Stimulated activated CD8-positive, alpha-beta memory T cell treated with anti-CD3 and anti-CD28 coated beads, Interleukin-12 subunit alpha, Interleukin-12 subunit beta, amount 100 ng/mL, for 1 hour (primary cell): ENCODE measurements at regions not wholly inside any gene's neighbourhood (a gene's known extent, or its start where the extent isn't known, plus 50 kb on each side); places are given as distances from the start of the nearest gene placed in this dataset.

ENCODE experiments used
- DNase-seq: peaks from one replicate; pipeline ENCODE4 v3.0.0-alpha.2; 2020; ENCODE audit warnings: low read depth

DNA sequence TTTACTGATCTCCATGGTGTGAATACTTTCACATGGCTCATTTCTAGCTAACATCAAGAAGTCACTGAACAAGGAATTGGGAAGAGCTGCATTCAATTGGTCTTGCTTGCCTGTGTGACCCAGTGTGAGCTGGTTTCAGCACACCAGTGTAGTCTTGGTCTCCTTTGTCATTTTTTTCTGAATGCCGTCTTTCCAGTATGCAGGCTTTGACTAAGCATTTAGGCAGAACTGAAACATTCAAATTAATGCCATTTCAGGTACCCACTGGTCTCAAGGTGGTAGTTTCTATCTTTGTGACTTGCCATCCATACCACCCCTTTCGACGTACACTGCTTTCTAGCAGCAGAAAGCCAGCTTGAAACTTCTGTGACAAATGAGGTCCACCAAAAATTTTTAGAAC lies 550.5 kb upstream of the BOD1L1 start:
- no peak for DNase-seq

DNA sequence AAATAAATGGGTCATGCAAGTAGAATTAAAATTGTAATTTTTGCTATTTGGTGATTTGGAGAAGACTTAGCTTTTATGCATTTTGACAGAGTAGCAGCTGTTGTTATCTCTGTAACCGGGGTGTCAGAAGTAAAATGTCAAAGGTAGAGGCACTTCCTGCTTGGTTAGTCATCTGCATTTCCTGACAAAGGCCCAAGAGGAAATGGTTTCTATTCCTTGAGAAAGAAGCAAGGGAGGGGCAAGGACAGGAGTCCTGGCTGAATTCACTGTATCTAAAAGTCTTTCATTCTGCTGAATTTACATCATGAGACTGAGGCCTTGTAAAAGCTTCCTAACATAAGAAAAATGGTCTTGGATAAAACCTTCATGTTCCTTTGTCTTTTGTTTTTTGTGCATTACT lies 550.9 kb upstream of the BOD1L1 start:
- no peak for DNase-seq

DNA sequence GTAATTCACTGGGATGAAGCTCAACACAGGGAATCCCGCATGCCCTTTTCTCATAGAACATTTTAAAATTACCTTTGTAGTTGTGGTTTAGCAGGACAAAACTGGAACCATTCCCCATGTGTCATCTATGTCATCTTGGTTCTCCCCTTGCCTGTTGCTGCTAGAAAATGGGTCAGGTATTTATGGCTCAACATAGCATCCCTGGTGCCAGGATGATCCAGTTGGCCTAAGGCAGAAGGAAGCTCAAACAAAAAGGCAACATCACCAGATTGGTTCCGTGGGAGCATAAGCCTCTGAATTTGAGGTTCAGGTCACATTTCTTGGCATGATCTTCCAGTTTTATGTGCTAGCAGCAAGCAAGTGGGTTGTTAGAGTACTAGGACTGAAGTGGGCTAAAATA lies 552.6 kb upstream of the BOD1L1 start:
- no peak for DNase-seq

DNA sequence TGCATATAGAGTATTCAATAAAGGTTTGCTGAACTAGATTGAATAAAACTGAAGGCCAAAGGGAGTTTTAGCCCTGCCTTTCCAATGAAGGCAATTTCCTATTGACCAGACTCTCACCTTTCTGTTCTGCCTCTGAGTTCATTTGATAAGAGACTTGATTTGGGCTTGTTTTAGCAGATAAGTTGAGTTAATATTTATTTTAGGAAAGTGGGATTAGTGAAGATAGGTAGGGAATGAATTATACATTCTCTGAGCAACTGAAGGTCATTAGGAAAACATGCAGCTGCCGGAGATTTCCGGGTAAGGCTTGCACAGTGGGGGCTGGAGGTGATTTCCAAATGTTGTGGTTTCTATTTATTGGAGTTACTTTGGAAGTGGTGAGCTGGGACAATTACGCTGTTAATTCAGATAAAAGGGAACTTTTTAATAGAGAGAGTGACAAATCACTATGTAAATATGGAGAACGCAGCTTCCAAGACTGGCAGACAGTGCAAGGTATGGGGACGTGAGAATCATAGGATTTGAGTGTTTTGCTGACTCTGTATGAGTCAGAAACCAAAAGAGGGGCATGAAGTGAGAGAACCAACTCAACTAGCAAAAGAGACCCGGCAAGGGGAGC lies 553.6 kb upstream of the BOD1L1 start:
- DNase-seq, result no peak

DNA sequence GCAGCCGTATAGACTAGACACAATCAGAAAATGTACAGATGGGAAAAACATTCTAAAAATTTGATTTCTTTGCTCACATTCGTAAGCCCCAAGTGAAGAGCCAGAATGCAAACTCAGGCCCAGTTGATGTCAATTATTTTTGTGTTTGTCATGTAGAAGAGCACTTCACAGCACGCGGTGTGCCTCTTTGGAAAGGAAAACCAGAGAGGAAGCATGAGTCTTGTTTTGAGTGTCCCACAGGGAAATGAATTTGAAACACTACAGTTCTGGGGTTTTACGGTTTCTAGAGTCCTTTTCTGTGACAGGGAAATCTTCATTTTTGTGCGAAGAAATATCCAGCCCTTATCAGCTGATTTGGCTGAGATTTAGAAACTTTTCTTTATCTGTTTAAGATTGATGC lies 554.6 kb upstream of the BOD1L1 start:
- no peak for DNase-seq

DNA sequence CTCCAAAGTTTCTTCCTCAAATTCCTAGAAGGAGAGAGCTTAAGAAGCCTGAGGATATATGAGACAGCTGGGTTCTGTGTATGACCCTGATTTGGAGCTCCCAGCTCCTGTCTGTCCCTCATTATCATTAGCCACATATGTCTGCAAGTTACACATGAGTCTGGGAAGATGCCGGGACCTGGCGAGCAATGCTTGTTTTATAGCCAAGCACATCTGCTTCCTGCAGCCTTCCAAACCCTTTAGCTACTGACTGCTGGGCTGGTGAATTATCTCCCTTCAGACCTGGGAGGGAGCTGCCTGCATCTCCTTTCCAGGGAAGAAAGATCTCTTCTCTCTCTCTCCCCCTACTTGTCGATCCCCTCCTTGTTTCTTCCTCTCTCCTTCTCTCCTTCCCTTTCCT lies 556.7 kb upstream of the BOD1L1 start:
- DNase-seq, result no peak

DNA sequence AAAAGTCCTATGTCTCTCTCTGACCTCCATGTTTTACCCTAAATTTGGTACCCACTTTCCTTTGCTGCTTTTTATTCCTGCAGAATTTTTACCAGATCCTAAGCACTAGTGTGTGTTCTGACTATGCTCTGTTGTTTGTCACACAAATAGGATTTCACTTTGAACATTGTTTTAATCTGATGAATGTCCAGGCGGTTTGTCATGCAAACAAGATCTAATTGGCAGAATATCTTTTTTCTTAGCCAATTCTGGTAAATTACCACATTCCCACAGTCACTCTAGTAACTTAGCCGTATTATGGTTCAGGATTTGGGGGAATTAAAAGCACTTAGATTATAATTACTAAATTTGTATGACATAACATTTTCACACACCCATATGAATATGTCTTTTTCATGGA lies 557.2 kb upstream of the BOD1L1 start:
- DNase-seq, result no peak

DNA sequence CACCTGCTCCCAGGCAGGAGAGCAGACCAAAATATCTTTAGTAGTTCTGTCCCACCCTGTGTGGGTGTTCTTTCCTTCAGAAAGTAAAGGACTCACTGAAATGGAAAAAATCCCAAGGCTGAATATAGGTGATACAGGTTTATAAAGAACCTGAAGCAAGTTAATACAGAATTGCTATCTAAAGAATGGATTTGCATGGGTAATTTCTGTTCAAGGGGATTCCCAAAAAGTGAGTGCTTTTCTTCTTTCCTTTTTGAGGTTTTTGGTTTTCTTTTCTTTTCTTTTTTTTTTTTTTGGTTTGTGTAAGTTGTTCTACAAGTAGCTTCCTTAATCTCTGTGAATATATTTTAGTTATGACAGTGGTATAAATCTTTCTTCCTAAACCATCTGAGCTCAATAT lies 560.7 kb upstream of the BOD1L1 start:
- DNase-seq, result no peak

DNA sequence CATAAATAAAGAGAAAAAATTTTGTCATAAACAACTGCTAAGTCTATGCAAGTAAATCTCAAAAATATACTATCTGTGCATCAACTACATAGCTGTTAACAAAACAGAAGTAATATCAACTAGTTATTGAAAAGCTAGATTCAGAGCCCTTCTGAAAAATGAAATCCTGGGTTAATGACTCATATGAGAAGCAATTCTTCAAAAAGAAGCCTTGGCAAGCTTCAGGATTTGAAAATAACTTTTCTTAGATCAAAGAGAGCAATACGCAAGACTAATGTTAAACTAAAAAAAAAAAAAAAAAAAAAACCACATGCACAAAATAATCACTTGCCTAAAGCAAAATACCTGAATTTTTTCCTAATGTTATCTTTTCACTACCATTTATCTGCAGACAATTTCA lies 566.1 kb upstream of the BOD1L1 start:
- no peak for DNase-seq

DNA sequence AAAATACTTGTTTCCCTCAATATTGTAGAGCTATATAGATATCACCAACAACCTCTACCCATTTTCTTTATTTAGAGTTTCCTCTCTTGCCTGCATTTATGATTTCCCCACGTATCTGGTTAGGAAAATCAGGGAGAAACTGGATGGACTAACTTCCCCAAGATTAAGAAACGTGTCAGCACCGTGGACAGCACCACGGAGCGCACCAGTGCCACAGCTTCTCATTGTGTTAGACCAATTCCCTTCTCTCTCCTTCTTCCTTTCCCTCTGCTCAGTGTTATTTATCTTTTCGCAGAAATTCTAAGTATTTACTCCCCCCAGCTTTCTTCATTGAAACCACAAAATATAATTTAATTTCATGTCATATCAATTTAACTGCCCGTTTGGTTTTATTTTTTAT lies 568.6 kb upstream of the BOD1L1 start:
- no peak for DNase-seq

DNA sequence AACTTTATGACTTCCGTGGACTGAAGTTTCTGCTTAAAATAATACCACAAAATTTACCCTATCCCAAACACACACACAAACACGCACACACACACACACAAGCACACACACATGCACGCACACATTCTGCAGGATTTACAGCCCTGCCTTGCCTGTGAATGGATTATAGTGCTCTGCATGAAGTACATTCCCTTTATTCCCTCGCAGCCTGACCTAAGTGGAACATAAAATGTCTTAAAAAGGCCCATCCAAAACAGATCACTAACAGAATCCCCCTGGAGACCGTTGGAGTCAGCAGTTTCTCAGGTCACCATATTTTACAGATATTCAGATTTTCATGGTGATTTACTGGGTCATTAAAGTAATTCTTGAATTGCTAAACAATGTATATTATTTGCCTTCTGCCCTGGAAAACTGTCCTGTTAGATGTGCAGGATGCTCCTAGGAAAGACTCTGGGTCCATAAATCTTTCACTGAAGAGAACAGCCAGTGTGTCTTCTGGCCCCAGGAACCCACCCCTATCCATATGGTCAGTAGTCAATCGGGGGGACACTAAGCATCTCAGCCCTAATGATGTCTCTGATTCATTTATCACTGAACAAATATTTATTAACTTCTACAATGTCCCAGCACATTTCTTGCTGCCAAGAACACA lies 587.7 kb upstream of the BOD1L1 start:
- DNase-seq, result no peak

DNA sequence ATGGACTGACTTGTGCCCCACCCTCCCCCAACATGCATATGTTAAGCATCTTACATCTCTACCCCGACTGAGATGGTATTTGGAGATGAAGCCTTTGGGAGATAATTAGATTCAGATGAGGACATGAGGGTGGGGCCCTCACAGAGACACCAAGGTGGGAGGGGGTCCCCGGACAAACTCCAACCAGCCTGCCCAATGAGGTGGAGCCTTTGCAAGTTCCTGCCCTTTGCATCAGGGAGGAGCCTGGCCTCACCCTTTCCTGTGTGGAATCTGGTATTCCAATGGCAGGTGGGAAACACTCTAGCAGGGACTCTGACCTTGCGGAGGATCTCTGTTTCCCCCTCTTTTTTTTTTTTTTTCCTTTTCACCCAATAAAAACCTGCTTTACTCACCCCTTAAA lies 589.9 kb upstream of the BOD1L1 start:
- no peak for DNase-seq

DNA sequence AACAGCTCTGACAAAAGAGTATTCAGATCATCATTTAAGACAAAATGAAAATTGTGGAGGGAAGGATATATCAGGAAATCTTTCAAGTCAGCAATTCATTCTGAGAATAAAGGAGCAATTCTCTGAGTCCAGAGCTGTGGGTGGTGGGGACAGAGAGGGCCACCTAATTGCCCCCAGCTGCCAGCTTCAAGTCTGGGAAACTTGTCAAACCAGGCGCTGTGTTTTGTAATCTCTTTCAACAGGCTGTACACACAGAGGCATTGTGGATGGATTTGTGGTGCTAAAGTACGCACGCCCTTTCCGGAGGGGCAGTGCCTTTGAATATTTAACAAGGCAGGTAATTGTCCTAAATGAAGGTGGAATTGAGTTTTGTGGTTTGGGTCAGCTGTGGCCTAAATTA lies 591.1 kb upstream of the BOD1L1 start:
- DNase-seq, result no peak

DNA sequence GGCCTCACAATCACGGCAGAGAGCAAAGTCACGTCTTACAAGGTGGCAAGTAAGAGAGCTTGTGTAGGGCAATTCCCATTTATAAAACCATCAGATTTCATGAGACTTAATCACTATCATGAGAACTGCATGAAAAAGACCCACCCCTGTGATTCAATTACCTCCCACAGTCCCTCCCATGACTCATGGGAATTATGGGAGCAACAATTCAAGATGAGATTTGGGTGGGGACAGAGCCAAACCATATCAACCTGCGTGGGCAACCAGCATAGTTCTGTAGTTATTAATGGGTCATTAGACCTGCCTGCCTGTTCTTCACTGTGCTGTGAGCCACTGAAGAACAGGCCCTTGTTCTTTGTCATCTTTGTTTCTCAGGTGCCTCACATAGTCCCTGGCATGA lies 593.7 kb upstream of the BOD1L1 start:
- DNase-seq, result no peak

DNA sequence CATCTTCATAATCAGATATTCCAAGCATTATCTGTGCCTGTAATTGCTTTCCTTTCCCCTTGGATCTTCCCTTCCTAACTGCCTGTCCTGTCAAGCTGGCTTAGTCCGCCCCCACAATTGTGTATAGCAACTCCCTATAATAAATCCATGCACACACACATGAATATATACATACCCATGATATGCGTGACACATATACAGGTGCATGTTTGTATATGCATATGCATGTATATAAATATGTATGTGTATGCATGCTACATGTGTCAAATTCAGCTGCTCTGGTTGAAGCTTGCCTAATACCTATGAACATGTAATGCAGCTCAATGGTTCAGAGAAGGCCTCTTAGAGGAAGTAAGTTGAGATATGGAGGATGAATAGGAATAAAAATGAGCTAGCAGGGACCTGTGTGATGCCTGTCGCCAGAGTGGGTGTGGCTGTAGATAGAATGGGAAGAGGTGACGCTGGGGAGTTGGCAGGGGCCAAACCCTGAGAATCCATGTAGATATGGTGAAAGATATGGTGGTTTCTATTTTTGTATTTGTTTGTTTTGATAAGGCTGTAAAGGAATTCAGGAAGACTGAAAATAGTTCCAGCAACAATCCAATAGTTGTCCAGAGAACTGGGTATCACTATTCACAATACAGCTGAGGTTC lies 595.0 kb upstream of the BOD1L1 start:
- no peak for DNase-seq

DNA sequence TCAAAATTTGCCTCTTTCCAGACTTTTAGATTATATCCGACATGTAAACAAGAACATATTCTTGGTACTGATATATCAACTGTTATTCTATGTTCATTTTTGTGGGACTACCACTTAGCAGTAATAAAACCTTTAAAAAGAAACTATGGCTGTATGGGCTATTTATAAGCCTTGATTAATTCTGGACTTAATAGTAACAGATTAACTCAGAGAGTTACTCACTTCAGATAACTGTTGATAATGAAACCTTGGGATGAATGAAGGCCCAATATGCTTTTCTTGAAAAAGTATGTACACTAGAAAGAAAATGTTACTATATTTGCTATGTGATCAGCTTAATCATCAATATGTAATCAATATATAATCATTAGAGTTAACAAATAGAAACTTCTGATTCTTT lies 595.9 kb upstream of the BOD1L1 start:
- no peak for DNase-seq

DNA sequence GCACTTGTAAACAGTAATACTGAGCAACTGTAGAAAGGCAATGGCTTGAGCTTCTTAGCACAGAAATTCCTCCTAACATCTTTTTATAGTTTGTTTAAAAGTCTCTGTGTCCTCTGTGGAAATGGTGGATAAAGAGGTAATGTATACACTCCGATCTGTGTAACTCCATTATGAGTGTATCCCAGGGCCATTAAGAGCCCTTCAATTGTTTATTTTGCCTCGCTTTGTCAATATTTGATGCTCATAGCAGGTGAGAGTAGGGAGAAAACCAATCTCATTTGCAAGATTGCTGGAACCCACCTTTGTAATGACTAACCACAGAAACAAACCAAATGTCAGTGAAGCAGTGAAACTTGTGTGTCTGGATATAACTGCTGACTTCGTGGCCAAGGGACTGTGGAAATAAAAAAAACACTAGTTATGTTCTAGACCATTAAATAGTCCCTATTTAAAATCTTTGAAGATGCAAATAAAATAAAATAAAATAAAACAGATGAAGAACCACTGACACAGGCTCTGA lies 598.2 kb upstream of the BOD1L1 start:
- DNase-seq, result no peak

DNA sequence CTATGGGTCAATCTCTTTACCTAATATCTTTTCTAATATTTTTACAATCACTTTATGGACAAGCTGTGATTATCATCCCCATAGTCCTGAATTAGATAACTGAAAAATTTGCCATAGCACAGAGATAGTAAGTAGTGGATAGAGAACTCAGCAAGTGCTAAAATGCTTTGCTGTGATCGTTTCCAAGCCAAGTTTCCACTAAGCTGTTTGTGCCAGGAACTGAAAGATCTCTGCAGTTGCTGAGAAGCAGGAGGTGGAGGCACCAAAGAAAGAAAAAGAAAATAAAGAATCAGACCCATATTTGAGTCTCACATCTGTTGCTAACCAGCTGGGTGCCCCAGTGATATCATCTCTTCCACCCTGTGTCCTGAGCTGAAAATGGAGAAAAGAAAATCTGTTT lies 605.6 kb upstream of the BOD1L1 start:
- no peak for DNase-seq

DNA sequence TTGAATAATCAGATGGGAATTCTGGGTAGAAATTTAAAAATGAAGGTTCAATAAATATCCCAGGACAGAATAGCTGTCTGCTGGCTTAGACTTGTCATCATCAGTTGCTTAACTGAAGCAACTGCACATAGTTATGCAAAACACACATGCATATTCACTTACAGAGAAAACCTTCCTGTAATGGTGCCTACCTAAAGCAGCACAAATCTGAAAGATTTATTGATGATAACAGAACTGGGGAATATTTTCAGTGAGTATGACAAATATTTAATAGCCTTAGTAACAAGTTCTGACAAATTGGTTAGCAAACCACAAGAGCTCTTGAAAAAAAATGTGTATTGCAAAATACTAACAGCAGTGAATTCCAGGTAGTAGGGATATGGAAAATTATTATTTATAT lies 606.8 kb upstream of the BOD1L1 start:
- no peak for DNase-seq

DNA sequence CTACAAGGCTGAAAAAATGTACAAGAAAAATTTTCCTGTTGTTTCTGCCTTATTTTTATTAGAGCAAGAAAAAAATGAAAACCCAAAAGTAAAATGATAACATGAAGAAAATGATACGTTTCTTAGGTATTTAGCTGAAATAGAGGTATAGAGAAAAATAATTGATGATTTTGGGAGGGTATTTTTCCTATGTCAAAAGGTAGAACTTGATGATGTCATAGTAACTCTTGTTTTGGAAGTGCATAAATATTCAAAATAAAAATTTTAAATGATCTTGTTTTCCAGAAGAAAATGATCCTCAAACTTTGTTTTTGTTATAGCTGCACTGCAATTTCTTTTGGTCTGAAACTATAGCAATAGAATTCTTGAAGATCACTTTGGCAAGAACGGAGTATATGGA lies 608.8 kb upstream of the BOD1L1 start:
- no peak for DNase-seq

DNA sequence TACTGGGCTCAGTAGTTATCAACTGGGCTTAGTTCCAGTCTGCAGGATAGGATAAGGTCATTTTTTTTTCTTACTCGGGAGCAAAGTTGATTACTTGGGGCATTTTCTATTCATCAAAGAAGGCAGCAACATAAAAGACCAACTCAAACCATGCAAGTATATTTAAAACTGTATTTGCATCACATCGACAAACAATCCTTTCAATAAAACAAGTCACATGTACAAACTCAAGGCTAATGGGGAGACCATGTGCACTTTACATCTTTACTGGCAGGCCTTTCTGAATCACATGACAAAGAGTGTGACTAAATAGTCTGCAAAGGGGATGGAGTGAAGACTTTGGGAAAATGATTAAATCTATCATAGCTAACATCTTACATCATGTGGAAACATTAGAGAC lies 610.4 kb upstream of the BOD1L1 start:
- no peak for DNase-seq

DNA sequence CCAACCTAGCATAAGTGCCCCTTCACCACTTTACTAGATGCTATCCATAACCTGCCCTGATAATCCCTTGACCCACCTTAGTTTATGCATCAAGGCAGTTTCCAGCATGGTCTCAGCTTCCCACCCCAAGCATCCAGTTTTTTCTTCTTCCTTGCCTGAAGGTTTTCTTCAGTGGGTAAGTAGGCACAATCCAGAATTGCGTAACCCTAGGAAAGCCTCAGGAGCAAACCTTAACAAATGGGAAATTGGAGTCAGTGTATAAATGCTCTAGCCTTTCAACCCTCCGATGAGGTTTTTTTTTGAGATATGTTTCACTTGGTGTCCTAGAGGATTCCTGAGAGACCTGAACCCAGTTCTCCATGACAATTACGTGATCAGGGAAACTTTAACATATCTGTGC lies 614.0 kb upstream of the BOD1L1 start:
- no peak for DNase-seq

DNA sequence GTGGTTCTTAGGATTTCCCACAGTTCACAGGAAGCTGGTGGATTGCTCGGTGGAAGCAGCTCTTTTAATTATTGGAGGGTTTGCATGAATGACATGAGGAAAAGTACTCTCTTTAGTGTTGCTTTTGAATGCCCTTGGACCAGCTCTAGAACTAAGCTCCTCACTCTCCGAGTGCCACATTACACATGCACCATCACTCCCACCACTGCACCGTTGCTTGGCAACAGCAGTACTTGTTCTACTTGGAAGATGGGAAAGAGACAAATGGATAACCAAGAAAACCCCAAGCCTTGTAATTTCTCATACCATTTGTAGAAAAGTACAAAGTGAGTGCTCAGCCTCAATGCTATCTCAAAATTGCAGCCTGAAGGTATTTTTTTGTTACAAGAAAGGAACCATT lies 620.2 kb upstream of the BOD1L1 start:
- DNase-seq, result no peak

DNA sequence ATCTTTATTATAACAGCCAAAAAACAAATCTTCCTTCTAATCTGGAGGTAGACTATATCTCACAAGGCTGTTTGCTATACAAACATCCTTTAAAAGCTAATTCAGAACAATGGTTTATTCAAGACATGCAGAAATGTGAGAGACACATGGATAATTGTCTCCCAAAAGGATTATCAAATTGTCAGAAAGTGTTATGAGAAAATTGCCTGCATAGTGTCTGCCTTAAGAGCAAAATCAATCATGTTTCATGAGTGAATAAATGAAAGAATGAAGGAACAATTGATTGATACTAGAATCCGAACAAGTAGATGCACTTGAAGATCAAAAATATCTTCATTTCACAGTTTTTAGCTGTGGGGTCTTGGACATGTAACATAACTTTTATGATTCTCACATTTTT lies 621.7 kb upstream of the BOD1L1 start:
- DNase-seq, result no peak
